CD1c-positive myeloid dendritic cell (primary cell): ENCODE measurements at regions not wholly inside any gene's neighbourhood (a gene's known extent, or its start where the extent isn't known, plus 50 kb on each side); places are given as distances from the start of the nearest gene placed in this dataset.
"Not testable (repeated sequence)": the region's sequence is repeated elsewhere in the genome, so short reads cannot be mapped to it uniquely, and the experiment has no call there.

ENCODE experiments used
- DNase-seq: peaks from one replicate; pipeline ENCODE4 v3.0.0-alpha.2; 2016; ENCODE audit errors: extremely low spot score

DNA sequence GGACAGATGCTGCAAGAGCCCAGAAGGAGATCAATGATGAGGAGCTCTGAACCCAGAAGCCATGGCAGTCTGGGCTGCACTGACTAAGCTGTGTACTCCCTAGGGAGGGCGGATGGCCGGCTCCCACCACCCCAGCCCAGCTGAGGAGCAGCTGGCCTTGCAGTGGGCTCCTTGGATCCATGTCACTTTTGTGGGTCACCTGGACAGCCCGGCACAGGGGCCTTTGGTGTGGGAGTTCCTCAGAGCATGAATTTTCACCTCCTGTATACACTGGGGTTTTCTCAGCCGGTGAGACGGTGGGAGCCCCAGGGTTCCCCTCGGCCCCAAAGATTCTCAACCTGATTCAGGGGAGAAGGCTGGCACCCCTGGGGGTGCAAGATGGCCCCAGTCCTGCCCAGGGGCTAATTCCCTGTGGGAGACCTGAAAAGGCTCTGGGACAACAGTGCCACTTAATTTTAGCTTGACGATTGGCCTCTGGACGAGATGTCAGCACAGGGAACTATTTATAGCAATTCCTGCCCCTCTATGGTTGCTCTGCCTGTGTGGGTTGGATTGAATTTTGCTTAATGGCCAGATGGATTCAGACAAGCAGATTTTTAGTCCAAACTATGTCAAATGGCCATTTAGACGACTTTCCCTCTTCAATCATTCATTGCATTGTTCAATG, 121.6 kb upstream of the PMEPA1 start:
- no peak for DNase-seq

DNA sequence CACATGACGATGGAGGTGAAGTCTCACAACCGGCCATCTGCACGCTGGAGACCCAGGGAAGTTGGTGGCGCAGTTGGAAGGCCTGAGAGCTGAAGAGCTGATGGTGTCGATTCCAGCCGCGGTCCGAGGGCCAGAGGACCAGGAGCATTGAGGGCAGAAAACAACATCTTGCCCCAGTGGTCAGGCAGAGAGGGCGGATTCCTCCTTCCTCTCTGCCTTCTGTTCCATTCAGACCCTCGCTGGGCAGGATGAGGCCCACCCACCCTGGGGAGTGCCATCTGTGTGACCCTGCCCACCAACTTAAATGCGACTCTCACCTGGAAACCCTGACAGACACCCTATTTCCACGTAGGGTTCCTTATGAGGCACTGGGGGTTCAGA, 120.7 kb upstream of the PMEPA1 start:
- no peak for DNase-seq

DNA sequence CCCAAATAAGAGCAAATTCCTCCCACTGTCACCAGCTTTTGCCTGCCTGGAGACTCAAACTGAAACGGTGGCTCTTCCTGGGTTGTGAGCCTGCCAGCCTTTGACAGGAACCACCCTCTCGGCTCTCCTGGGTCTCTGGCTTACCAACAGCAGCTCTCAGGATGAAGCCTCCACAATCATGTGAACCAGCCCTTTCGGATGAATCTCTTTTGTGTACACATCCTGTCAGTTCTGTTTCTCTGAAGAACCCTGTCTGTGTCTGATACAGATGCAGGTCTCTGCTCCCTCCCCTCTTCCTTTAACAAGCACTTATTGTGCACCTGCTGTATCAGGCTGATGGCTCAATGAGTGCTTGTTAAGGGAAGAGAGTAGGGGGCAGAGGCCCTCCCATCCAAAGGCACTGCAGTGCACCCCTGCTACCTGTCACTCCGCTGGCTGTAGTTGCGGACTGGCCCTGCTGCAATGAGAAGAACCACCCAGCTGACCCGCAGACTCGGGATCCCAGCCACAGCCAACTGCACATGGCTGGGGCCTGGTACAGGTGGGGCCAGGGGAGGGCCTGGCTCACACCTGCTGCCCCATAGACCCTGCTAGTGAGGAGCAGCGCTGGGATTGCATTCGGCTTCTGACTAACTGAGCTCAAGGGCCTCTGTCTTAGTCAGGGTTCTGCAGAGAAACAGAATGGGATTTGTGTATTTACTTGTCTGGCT, 120.1 kb upstream of the PMEPA1 start:
- DNase-seq: no peak

DNA sequence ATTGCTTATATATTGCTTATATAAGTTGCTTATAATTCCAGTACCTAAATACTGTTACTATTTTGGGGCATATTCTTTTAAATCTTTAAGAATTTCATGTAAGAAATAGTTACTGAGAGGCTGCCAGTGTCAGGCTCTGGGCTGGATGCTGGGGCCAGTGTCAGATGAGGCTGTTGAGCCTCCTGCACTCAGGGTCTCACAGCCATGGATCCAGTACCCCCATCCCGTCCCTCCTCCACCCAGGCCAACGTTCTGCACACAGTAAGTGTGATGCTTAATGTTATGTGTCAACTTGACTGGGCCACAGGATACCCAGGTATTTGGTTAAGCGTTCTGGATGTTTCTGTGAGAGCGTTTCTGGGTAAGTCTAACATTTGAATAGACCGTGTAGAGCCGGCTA, 119.5 kb upstream of the PMEPA1 start:
- no peak for DNase-seq

DNA sequence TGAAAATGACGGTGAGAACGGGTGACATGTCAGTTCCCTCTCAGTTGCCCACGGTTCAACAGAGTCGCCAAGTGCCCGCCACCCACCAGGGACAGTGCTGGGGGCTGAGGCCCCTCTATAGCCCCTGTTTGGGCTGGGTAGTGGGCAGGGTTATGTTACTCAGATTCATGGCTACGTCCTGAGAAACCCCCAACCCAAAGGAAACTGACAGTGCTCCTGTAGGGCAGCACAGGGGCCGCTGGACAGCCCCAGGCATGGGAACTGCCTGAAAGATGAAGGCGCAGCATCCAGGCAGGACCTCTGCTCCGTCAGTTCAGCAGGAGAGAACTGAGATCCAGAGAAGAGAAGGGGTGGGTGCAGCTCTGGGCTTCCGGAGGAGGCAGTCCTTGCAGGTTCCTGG, 118.9 kb upstream of the PMEPA1 start:
- no peak for DNase-seq

DNA sequence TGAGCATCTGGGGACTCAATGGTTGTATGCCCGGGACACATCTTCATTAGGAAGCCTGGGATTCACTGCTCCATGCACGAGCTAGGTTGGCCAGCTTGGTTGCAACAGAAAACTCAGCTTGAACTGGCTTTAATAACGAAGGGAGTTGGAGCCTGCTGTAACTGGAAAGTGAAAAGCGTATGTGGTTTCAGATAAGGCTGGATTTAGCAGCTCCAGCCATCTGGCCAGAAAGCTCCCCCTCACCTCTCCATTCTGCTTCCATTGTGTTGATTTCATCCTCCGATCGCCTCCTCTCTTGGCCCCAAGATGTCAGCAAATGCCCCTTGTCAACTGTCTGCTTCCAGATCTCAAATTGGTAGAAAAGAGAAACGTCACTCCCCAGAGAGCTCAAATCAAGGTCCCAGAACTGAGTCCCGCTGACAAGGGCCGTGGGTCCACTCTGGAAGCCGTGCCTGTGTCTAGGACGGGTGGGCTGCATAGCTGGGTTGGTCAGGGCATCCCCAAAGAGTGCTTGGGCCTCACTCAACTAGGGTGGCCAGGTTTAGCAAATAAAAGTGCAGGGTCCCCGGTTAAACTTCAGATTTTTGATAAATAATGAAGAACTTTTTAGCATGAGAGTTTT, 117.0 kb upstream of the PMEPA1 start:
- DNase-seq: no peak

DNA sequence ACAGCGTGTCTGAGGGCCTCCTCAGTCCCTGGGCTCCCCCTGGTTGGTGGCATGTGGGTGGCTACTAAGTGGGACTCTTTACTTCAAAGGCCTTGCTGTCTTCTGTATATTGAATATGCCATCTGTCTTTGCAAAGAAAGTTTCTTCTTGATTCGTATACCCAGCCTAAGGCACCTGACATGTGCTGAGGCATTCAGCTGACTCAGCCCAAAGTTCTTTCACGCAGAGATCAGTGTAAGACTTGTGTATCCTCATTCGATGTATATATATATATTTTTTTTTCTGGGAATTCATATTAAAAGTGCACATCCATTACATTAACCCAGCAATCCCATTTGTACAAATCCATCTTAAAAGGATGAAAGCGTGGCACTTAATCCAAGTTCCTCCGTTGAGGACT, 115.1 kb upstream of the PMEPA1 start:
- no peak for DNase-seq

DNA sequence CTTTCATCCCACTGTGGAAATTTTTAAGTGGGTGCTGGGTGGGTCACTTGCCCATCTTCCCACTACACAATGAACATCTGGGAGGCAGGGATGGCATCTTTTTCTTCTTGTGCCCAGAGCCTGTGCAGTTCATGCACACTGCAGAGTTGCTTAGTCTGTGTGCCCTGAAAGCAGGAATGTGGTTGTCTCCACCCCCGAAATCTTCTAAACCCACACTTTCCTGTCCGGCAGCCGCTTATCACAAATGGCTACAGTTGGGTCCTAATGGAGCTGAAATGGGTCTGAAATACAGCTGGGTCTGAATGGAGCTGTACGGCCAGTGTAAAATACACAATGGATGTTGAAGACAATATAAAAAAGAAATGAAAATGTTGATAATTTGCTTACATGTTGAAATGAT, 112.1 kb upstream of the PMEPA1 start:
- DNase-seq: no peak

DNA sequence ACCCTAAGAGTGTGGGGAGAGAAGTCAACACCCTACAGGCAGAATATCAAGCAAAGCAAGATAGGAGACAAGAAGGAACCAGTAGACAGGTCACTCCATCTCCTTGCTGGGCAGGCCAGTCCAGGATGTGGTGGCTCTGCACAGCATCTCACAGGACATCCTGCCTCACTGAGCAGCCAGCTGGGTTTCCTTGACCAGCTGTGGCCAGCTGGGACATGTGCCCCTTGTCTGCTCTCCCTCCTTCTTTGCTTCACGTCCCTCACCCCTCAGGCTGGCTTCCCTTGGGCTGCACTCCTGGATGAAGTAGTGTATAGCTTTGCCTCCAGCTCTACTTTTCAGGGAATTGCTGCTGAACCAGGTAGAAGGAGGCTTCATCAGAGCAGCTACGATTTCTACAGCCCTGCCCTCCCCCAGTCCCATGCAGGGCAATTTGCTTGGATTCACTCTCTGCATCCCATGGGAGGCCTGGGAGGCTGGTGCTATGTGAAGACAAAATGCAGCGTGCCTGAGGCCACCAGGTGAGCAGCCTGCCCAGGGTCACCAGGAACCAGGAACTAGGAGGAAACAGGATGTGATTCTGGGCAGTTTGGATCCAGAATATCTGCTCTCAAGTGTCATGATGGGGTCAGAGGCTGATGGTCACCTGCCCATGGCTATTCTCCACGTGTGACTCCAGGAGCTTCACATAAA, 110.0 kb upstream of the PMEPA1 start:
- DNase-seq: no peak

DNA sequence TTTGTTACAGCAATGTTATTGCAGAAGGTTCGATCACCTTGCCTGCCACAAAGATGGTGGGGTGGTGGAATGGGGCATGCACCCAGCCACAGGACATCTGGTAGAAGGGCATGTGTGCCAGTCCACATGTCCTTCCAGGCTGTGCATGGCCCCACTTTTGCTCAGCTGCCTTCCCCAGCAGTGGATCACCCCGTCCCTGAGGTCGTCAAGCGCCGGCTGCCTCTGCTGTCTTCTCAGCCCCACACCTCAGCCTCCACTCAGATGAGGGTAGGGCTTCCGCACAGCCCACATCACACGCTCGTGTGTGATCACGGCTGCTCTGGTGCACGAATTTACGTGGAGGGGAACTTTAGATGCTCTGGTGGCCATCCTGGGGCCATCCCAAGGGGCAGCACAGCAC, 109.5 kb upstream of the PMEPA1 start:
- DNase-seq: no peak

DNA sequence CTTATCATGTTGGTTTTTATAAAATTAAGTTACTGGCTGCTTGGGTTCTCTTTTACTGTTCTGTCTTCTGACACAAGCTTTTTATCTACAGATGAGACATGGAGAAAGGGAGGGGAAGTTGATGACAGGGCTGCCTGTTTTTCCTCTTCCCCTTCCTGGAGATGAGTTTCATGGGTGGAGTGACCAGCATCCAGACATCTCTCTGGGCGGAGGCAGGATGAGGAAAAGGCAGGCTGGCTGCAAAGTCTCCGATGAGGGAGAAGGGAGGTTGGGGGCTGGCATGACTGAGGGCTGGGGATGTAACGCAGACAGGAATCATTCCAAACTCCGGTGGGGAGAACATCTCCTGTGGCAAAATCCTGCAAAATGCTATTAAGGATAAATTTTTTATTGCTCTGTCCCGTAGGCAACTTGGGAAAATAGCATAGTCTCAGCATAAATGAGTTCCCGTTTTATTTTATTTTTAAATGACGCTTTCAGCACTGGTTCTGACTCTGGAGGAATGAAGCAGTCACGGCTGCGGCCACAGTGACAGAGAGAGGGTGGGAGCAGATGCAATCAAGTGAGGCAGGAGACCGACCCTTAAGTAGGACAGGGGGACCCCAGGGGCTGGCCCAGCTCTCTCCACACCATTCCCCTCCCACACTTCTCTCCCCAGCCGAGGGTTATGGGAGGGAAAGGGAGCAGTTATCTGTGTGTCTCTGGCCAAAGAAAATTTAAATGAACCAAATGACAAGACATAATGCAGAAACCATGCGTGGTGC, 108.8 kb upstream of the PMEPA1 start:
- no peak for DNase-seq

DNA sequence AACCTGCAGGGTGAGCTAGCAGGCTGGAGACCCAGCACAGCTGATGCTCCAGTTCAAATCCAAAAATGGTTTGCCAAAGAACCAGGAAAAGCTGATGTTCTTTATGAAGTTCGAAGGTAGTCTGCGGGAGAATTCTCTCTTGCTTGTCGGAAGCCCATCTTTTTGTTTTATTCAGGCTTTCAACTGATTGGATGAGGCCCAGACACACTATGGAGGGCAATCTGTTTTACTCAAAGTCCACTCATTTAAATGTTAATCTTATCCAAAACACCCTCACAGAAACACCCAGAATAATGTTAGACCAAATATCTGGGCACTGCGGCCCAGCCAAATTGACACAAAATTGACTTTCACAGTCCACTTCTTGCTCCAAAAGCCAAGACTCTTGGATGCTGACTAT, 105.6 kb upstream of the PMEPA1 start:
- DNase-seq: no peak

DNA sequence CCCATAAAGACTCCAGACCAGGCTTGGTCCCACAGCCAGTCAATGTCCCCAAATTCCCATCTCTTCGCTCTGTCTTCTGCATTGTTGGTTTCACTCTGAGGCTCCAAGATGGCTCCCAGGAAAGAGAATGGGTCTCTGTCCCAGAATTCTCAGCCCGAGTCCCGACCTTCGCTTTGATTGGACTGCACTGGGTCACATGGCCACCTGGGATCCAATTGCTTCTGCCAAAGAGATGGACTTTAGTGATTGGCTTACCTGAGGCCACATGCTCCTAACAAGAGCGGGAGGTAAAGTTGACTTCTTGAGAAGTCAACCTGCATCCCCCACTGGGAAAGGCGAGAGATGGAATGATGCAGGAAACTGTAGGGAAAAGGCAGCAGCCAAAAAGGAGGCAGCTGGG, 104.7 kb upstream of the PMEPA1 start:
- no peak for DNase-seq

DNA sequence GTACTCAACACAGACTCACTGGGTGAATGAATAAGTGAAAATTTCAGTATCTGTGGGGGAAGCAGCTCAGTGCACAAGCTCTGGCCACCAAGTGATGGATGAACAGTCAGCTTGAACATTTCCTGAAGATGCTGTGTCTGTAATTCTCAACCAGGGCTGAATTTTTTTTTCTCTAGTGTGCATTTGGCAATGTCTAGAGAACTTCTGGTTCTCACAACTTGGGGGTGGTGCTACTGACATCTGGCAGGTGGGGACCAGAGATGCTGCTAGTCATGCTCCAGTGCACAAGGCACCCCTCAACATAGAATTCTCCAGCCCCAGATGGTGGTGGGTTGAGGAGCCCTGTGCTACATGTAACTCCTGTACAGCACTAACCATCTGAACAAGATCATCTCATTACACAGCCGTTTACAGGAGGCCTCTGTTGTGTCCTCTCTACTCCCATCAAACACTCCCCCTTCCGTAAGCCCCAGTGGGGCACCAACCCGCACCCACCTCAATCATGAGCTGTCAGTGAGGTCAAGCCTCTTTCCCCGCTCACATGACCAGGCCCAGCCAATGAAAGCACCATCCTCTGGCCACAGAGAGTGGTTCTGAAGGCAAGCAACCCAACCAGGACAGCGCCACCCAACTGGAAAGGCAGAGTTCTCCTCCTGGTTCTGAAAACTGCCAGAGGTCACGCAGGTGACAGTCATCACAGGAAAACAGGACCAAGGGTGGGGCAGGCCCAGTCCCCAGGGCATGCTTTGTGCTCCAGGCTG, 103.9 kb upstream of the PMEPA1 start:
- no peak for DNase-seq

DNA sequence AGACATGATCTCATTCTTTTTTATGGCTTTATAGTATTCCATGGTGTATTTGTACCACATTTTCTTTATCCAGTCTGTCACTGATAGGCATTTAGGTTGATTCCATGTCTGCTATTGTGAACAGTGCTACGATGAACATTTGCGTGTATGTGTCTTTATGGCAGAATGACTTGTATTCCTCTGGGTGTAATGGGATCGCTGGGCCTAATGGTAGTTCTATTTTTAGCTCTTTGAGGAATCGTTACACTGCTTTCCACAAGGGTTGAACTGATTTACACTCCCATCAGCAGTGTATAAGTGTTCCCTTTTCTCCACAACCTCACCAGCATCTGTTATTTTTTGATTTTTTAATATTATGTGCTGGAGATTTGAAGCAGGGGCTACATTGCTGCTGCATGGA, 102.8 kb upstream of the PMEPA1 start:
- DNase-seq: not testable (repeated sequence)

DNA sequence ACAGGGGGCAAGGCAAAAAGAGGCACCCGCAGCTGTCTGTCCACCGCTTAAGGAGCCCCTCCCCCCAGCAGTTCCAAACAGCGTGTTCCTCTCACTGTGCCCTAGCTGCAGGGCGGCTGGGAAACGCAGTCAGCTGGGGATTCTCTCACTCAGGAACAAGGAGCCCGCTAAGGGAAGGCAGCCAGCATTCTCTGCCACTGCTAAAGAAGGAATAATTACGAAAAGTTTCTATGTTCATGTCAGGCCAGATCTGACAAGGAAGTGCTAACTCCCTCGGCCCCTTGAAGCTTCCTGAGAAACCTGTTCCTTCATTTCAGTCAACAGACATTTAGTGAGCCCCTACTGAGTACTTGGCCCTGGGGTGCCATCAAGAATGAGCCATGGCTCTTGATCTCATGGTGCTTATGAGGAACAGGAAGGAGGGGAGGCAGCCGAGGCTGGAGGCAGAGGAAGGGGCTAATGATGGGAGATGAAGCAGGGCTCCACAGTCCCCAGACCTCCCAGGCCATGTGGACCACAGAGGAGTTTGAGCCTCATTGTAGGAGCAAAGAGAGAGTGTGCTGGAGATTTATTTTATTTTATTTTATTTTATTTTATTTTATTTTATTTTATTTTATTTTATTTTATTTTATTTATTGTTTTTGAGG, 101.7 kb upstream of the PMEPA1 start:
- no peak for DNase-seq

DNA sequence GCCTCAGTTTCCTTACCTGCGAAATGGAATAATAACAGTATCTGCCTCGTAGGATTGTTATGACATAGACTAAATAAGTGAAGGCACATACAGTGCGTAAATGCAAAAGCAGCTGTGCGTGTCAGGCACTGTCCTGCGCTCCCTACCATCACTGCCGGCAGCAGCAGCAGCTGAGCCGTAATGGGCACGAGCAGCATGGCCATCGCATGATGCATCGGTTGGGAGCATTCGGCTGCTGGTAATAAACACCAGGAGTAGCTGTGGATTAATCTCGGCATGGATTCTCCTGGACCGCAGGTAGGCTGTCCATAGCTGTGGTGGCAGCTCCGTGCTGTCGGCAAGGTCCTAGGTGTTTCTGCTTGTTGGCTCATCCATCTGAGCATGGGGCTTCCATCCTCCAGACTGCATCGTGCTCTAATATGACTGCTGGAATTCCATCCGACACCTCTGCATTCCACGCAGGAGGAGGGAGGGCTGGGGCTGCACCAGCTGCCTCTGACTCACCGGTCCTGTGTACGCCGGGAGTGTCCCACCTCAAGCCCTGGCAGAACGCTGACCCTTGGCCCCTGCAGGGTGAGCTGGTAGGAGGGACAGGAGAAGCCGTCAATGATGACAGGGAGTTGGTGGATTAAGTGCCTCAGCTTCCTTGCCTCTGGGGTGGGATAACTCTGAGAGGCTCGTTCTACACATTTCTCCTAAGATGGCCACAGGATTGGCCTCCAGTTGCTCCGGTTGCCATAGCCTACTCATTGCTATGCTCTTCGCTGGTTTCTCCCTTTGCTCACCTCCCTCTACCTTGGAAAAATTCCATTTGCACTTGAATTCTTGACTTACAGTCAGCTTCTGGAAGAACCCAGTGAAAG, 100.9 kb upstream of the PMEPA1 start:
- DNase-seq: no peak

DNA sequence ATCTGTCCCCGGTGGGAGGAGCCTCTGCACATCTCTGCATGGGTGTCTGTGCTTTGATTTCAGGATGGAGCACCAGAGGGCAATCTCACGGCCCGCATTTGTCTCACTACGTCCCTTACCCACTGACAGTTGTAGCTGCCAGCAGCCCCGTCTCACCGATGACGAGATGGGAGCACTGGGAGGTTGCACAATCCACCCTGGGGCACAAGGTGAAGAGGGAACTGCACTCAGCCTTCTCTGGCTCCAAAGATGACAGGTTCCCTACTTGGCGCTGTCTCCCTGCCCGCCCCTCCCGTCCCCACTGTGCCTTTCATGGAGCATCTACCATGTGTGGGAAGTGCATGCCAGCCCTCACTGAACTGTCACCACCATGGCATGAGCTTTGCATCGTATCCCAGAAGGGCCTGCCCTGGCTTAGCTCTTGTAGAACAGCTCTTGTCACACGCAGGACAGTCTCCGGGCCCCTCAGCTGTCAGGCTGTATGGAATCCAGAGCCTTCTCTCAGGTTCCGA, 99.9 kb upstream of the PMEPA1 start:
- DNase-seq: no peak

DNA sequence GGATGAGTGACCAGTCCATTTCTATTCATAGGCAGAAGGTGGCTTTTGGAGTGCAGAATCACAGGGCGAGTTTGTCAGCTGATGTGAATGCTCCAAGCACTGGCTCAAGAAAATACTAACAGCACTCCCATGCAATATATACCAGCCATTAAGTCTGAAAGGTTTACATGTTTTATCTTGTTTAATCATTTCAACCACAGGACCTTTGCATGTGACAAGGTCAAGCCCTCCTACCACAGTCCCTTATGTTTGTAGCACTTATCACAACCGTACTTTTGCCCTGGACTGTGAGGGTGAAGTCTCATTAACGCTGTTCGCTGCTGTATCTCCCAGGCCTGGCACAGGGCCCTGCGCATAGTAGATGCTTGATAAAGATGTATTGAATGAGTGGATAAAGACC, 99.3 kb upstream of the PMEPA1 start:
- DNase-seq: no peak
